ENCODE measurements at regions not wholly inside any gene's neighbourhood (a gene's known extent, or its start where the extent isn't known, plus 50 kb on each side); places are given as distances from the start of the nearest gene placed in this dataset.

DNA sequence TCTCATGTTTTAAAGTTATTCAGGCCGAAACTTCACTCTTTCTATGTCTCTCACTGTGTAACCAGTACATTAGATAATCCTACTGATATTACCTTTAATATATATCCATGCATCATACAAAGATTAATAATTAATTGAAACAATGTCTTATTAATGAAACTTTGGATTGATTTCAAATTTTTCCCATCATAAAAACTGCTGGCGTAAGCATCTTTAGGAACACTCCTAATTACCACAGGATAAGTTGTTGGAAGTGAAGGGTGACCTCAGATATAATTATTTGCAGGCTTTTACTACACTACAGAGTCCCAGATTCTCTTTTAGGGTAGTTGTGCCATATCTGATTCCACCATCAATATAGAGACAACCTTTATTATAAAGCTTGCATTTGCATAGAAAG, 181.3 kb upstream of the SFRP2 start:
- Histone ChIP-seq H3K4me1 (ENCODE audit: control insufficient read depth, low read depth, low read length) (no peaks in the 10 kb centered on the region), H3K27ac (ENCODE audit: low read length) (no peak overlapping the region), H3K27me3 (ENCODE audit: control insufficient read depth, insufficient read depth, low read length) (no peaks in the 10 kb centered on the region), H3K4me3 (ENCODE audit: low read length) (no peak overlapping the region), H3K9ac (ENCODE audit: low read length) (no peak overlapping the region), H3K9me3 (ENCODE audit: control insufficient read depth, low read depth, low read length) (peaks cover 7% of the 10 kb centered on the region), H3K36me3 (ENCODE audit: control insufficient read depth, low read depth, low read length) (no peaks in the 10 kb centered on the region)

DNA sequence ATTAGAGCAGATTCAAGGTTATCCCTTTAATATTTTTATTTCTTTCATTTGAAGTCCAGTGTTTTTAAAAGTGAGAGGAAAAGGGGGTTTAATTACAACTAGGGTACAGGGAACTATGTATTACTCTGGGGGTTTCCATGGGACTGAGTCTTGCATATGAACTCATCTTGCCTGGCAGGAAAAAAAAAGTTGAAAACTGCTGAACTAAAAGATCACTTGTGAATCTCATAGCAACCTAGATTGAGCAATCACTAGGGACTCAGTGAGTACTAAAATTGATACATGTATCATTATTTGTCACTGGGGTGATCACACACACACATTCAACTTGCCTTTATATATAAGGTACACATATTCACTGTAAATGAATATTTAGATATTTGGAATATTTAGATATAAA, 180.7 kb upstream of the SFRP2 start:
- no peak overlapping the region for H3K4me3 ChIP-seq (ENCODE audit: low read length)
- no peaks in the 10 kb centered on the region for H3K27me3 ChIP-seq (ENCODE audit: control insufficient read depth, insufficient read depth, low read length)
- H3K9ac ChIP-seq (ENCODE audit: low read length), result no peak overlapping the region
- H3K4me1 ChIP-seq (ENCODE audit: control insufficient read depth, low read depth, low read length), result no peaks in the 10 kb centered on the region
- no peaks in the 10 kb centered on the region for H3K36me3 ChIP-seq (ENCODE audit: control insufficient read depth, low read depth, low read length)
- H3K27ac ChIP-seq (ENCODE audit: low read length), result no peak overlapping the region
- H3K9me3 ChIP-seq (ENCODE audit: control insufficient read depth, low read depth, low read length), result peaks cover 3% of the 10 kb centered on the region

DNA sequence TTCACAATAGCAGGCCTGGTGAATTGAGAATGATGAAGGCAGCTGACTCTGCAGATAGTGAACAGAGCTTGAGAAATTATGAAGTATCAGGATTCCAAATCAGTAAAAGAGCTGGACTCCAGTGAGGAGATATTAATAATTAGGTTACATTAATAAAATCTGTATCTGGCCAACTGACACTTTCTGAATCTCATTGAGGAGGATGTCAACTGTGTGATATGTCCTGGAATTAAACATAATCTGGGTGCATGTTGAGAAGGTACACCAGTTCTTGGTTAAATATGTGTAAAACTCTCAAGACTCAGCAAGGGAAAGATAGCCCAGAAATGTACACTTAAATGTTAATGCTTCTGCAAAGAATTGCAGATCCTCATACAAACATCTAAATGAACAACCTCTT, 177.8 kb upstream of the SFRP2 start:
- no peaks in the 10 kb centered on the region for H3K27me3 ChIP-seq (ENCODE audit: control insufficient read depth, insufficient read depth, low read length)
- H3K27ac ChIP-seq (ENCODE audit: low read length), result no peak overlapping the region
- no peaks in the 10 kb centered on the region for H3K9me3 ChIP-seq (ENCODE audit: control insufficient read depth, low read depth, low read length)
- H3K36me3 ChIP-seq (ENCODE audit: control insufficient read depth, low read depth, low read length), result no peaks in the 10 kb centered on the region
- no peaks in the 10 kb centered on the region for H3K4me1 ChIP-seq (ENCODE audit: control insufficient read depth, low read depth, low read length)
- no peak overlapping the region for H3K9ac ChIP-seq (ENCODE audit: low read length)
- no peak overlapping the region for H3K4me3 ChIP-seq (ENCODE audit: low read length)

DNA sequence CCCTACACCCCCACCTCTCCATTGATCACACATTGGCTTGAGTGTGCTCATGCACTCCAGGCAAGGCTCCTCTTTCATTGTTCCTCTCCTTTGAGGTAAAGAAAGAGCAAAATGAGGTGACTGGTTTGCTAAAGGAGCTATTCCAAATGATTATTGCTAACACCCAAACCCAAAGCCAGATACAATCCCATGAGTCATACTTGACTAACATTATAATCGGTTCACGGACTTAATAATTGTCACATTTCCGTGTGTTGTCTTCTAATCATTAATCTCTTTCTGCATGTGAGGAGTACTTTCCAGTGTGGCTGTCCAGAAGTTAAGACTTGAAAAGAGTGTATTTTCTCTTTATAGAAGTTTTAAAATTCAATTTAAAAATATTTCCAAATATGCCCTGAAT, 174.3 kb upstream of the SFRP2 start:
- Histone ChIP-seq H3K27ac (ENCODE audit: low read length) (no peak overlapping the region), H3K9me3 (ENCODE audit: control insufficient read depth, low read depth, low read length) (no peaks in the 10 kb centered on the region), H3K4me1 (ENCODE audit: control insufficient read depth, low read depth, low read length) (no peaks in the 10 kb centered on the region), H3K9ac (ENCODE audit: low read length) (no peak overlapping the region), H3K36me3 (ENCODE audit: control insufficient read depth, low read depth, low read length) (no peaks in the 10 kb centered on the region), H3K27me3 (ENCODE audit: control insufficient read depth, insufficient read depth, low read length) (no peaks in the 10 kb centered on the region), H3K4me3 (ENCODE audit: low read length) (no peak overlapping the region)

DNA sequence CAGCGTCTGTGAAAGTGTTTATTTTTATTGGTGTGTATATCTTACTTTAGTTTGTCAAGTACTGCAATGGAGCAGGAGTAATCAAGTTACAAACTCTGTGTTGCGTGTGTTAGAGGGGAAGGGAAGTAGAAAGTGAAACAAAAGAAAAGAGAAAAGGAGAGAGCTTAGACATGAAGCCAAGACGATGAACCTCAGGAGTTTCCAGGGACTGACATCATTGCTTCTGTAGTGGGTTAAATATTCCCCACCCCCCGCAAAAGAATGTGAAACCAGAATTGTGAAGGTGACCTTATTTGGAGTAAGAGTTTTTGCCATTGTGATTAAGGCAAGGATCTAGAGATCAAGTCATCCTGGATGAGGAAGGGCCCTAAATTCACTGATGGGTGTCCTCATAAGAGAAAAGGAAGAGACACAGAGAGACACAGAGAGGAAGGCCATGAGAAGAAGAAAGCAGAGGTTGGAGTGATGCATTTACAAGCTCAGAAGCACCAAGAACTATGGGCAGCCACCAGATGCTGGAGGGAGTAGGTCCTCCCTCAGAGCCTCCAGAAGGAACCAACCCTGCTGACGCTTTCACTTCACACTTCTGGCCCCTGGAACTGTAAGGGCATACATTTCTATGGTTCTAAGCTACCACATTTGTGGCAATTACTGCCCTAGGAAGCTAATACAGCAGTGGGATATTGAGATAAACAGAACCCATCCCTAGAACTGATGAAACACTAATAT, 173.6 kb upstream of the SFRP2 start:
- Histone ChIP-seq H3K27ac (ENCODE audit: low read length) (no peak overlapping the region), H3K9me3 (ENCODE audit: control insufficient read depth, low read depth, low read length) (no peaks in the 10 kb centered on the region), H3K4me1 (ENCODE audit: control insufficient read depth, low read depth, low read length) (no peaks in the 10 kb centered on the region), H3K36me3 (ENCODE audit: control insufficient read depth, low read depth, low read length) (no peaks in the 10 kb centered on the region), H3K4me3 (ENCODE audit: low read length) (no peak overlapping the region), H3K27me3 (ENCODE audit: control insufficient read depth, insufficient read depth, low read length) (no peaks in the 10 kb centered on the region), H3K9ac (ENCODE audit: low read length) (no peak overlapping the region)

- Histone ChIP-seq H3K27ac (ENCODE audit: low read length) (no peak overlapping the region), H3K9ac (ENCODE audit: low read length) (no peak overlapping the region), H3K27me3 (ENCODE audit: control insufficient read depth, insufficient read depth, low read length) (no peaks in the 10 kb centered on the region), H3K9me3 (ENCODE audit: control insufficient read depth, low read depth, low read length) (no peaks in the 10 kb centered on the region), H3K4me3 (ENCODE audit: low read length) (no peak overlapping the region), H3K4me1 (ENCODE audit: control insufficient read depth, low read depth, low read length) (no peaks in the 10 kb centered on the region), H3K36me3 (ENCODE audit: control insufficient read depth, low read depth, low read length) (no peaks in the 10 kb centered on the region)
Observed at GRCh38 chr4:153955327-153955726, 166.4 kb upstream of the SFRP2 start.

- no peak overlapping the region for H3K9ac ChIP-seq (ENCODE audit: low read length)
- no peak overlapping the region for H3K4me3 ChIP-seq (ENCODE audit: low read length)
- no peaks in the 10 kb centered on the region for H3K4me1 ChIP-seq (ENCODE audit: control insufficient read depth, low read depth, low read length)
- no peaks in the 10 kb centered on the region for H3K9me3 ChIP-seq (ENCODE audit: control insufficient read depth, low read depth, low read length)
- no peak overlapping the region for H3K27ac ChIP-seq (ENCODE audit: low read length)
- H3K27me3 ChIP-seq (ENCODE audit: control insufficient read depth, insufficient read depth, low read length), result no peaks in the 10 kb centered on the region
- H3K36me3 ChIP-seq (ENCODE audit: control insufficient read depth, low read depth, low read length), result no peaks in the 10 kb centered on the region
Observed at GRCh38 chr4:153954654-153955053, 165.8 kb upstream of the SFRP2 start.

- no peaks in the 10 kb centered on the region for H3K36me3 ChIP-seq (ENCODE audit: control insufficient read depth, low read depth, low read length)
- H3K9ac ChIP-seq (ENCODE audit: low read length), result no peak overlapping the region
- no peak overlapping the region for H3K4me3 ChIP-seq (ENCODE audit: low read length)
- H3K27me3 ChIP-seq (ENCODE audit: control insufficient read depth, insufficient read depth, low read length), result no peaks in the 10 kb centered on the region
- no peaks in the 10 kb centered on the region for H3K9me3 ChIP-seq (ENCODE audit: control insufficient read depth, low read depth, low read length)
- no peak overlapping the region for H3K27ac ChIP-seq (ENCODE audit: low read length)
- no peaks in the 10 kb centered on the region for H3K4me1 ChIP-seq (ENCODE audit: control insufficient read depth, low read depth, low read length)
Observed at GRCh38 chr4:153950100-153950979, 161.5 kb upstream of the SFRP2 start.

DNA sequence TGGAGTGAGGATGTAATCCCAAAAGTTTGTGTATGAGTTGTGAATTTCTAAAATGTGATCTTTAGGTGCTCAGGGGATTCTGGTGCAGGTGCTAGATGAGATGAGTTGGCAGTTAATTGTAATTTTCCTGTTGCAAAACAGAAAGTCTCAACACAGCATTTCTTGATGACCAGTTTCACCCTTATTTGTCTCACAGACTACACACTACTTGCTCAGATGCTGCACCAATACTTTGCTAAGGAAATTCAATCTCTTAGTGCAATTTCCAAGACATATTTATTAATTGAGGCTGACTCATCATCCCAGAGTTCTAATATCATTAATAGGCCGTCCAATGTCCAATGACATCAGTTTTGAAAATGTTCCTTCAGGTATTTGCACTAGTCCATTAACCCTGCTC, 159.2 kb upstream of the SFRP2 start:
- no peaks in the 10 kb centered on the region for H3K9me3 ChIP-seq (ENCODE audit: control insufficient read depth, low read depth, low read length)
- H3K4me3 ChIP-seq (ENCODE audit: low read length), result no peak overlapping the region
- no peaks in the 10 kb centered on the region for H3K36me3 ChIP-seq (ENCODE audit: control insufficient read depth, low read depth, low read length)
- H3K4me1 ChIP-seq (ENCODE audit: control insufficient read depth, low read depth, low read length), result no peaks in the 10 kb centered on the region
- no peaks in the 10 kb centered on the region for H3K27me3 ChIP-seq (ENCODE audit: control insufficient read depth, insufficient read depth, low read length)
- H3K9ac ChIP-seq (ENCODE audit: low read length), result no peak overlapping the region
- no peak overlapping the region for H3K27ac ChIP-seq (ENCODE audit: low read length)

GRCh38 chr4:153947124-153947523, 158.2 kb upstream of the SFRP2 start:
- Histone ChIP-seq H3K27me3 (ENCODE audit: control insufficient read depth, insufficient read depth, low read length) (no peaks in the 10 kb centered on the region), H3K9ac (ENCODE audit: low read length) (no peak overlapping the region), H3K4me3 (ENCODE audit: low read length) (no peak overlapping the region), H3K9me3 (ENCODE audit: control insufficient read depth, low read depth, low read length) (no peaks in the 10 kb centered on the region), H3K36me3 (ENCODE audit: control insufficient read depth, low read depth, low read length) (no peaks in the 10 kb centered on the region), H3K27ac (ENCODE audit: low read length) (no peak overlapping the region), H3K4me1 (ENCODE audit: control insufficient read depth, low read depth, low read length) (no peaks in the 10 kb centered on the region)

DNA sequence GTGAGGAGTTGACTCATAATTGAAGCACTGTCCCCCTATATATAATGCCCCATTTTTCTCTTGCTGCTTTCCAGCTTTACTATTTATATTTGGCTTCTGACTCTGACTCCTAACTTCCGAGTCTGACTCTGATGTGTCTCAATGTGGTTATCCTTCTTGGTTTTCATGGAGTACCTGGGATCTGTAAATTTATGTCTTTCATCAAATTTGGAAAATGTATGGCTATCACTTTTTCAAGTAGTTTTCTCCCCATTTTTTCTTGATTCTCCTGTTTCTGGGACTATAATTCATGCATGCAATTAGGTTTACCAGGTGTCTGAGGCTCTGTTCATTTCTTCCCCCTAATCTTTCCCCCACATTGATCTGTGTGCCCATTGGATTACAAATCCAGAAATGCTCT, 156.8 kb upstream of the SFRP2 start:
- H3K9ac ChIP-seq (ENCODE audit: low read length), result no peak overlapping the region
- H3K27ac ChIP-seq (ENCODE audit: low read length), result no peak overlapping the region
- no peaks in the 10 kb centered on the region for H3K9me3 ChIP-seq (ENCODE audit: control insufficient read depth, low read depth, low read length)
- H3K36me3 ChIP-seq (ENCODE audit: control insufficient read depth, low read depth, low read length), result no peaks in the 10 kb centered on the region
- no peaks in the 10 kb centered on the region for H3K4me1 ChIP-seq (ENCODE audit: control insufficient read depth, low read depth, low read length)
- H3K4me3 ChIP-seq (ENCODE audit: low read length), result no peak overlapping the region
- H3K27me3 ChIP-seq (ENCODE audit: control insufficient read depth, insufficient read depth, low read length), result no peaks in the 10 kb centered on the region

Data from iPS-18a (cell line).